Endothelial cell of umbilical vein (primary cell): ENCODE measurements at regions not wholly inside any gene's neighbourhood (a gene's known extent, or its start where the extent isn't known, plus 50 kb on each side); places are given as distances from the start of the nearest gene placed in this dataset.

Source experiments
- BruUV-seq: library from RNA; stranded (reverse); fragments of 400-500 nt; replicated peaks from 2 replicates; lab custom pipeline; 2021; lab: Mats Ljungman, UMichigan
- CTCF ChIA-PET: fragments of 300-600, 350-600 bp; sonication (Branson Sonifier 250); formaldehyde crosslinking; loops from one replicate; lab custom pipeline; 2021; ENCODE audit warnings: antibody characterized with exemption, inconsistent platforms; lab: Charles Lee
- POLR2A ChIA-PET: fragments of 300-600, 350-600 bp; sonication (Branson Sonifier 250); formaldehyde crosslinking; loops from one replicate; lab custom pipeline; 2021; ENCODE audit warnings: antibody characterized with exemption, inconsistent platforms; lab: Charles Lee
- DNase-seq: peaks from one replicate; pipeline ENCODE4 v3.0.0-alpha.2; 2011; ENCODE audit warnings: low read depth, low spot score
- FAIRE-seq: peaks from 2 replicates; lab custom pipeline; 2011; peaks lifted over from hg19 to GRCh38; lab: Jason Lieb, UNC
- H2AFZ ChIP-seq: 2 replicates; pipeline ENCODE4 v1.6.0; 2012; ENCODE audit warnings: low read depth, low read length, control low read depth, inconsistent platforms
- H3K27ac ChIP-seq: 2 replicates; pipeline ENCODE4 v1.5.1; 2011; ENCODE audit warnings: low read depth, mild to moderate bottlenecking, control low read depth, low read length, moderate library complexity; ENCODE audit not compliant: insufficient read depth
- H3K27me3 ChIP-seq, 2 experiments: 2 replicates each; pipeline versions ENCODE4 v1.6.0 to v1.6.1; 2011; ENCODE audit warnings: low read length in 2 of 2, mixed read lengths in 1 of 2; ENCODE audit not compliant: control insufficient read depth in 2 of 2, insufficient read depth in 2 of 2
- H3K36me3 ChIP-seq, 2 experiments: 2 replicates in 1 of 2; 3 replicates in 1 of 2; pipeline ENCODE4 v1.5.1; 2011; ENCODE audit warnings: low read length in 2 of 2, mild to moderate bottlenecking in 1 of 2, moderate library complexity in 1 of 2; ENCODE audit not compliant: control insufficient read depth in 2 of 2, insufficient read depth in 2 of 2; ENCODE audit errors: extremely low read depth in 1 of 2
- H3K4me1 ChIP-seq: 3 replicates; pipeline ENCODE4 v1.5.1; 2011; ENCODE audit warnings: mild to moderate bottlenecking, low read length; ENCODE audit not compliant: control insufficient read depth, insufficient read depth; ENCODE audit errors: extremely low read depth
- H3K4me2 ChIP-seq: 2 replicates; pipeline ENCODE4 v1.6.1; 2011; ENCODE audit warnings: low read length, control low read depth, mixed read lengths; ENCODE audit not compliant: insufficient read depth
- H3K4me3 ChIP-seq, 3 experiments: fragments of 200-600 bp in 1 of 3; sonication (generic), shearing (Covaris generic) in 1 of 3; replicated peaks in 1 of 3; 2 replicates each; pipeline ENCODE4 v1.5.1; 2011 to 2016; ENCODE audit warnings: control low read depth in 3 of 3, low read length in 3 of 3, mild to moderate bottlenecking in 2 of 3, inconsistent platforms in 1 of 3, low read depth in 1 of 3, moderate library complexity in 1 of 3; ENCODE audit not compliant: insufficient read depth in 1 of 3
- H3K79me2 ChIP-seq: 2 replicates; pipeline ENCODE4 v1.6.0; 2012; ENCODE audit warnings: low read length, inconsistent platforms; ENCODE audit not compliant: control insufficient read depth, insufficient read depth
- H3K9ac ChIP-seq: replicated peaks from 2 replicates; pipeline ENCODE3; 2011; ENCODE audit warnings: low read length, control low read depth; ENCODE audit not compliant: insufficient read depth; ENCODE audit errors: extremely low read depth
- H3K9me1 ChIP-seq: replicated peaks from 3 replicates; pipeline ENCODE4 v1.6.0; 2011; ENCODE audit warnings: mild to moderate bottlenecking, low read length; ENCODE audit not compliant: control insufficient read depth, insufficient read depth; ENCODE audit errors: extremely low read depth
- H3K9me3 ChIP-seq: replicated peaks from 2 replicates; pipeline ENCODE4 v1.5.1; 2012; ENCODE audit warnings: low read length, inconsistent platforms; ENCODE audit not compliant: control insufficient read depth, insufficient read depth
- H4K20me1 ChIP-seq: replicated peaks from 2 replicates; pipeline ENCODE3; 2011; ENCODE audit warnings: mild to moderate bottlenecking, low read length; ENCODE audit not compliant: control insufficient read depth, insufficient read depth; ENCODE audit errors: extremely low read depth
- CTCF ChIP-seq, 2 donors: IDR thresholded peaks; 1 replicate in 1 of 2; 2 replicates in 1 of 2; pipeline ENCODE4 v1.5.1; 2011; ENCODE audit warnings: low read length in 2 of 2, mild to moderate bottlenecking in 2 of 2, moderate library complexity in 2 of 2, control low read depth in 1 of 2, inconsistent platforms in 1 of 2, low read depth in 1 of 2; ENCODE audit not compliant: insufficient read depth in 1 of 2; ENCODE audit errors: extremely low read depth in 1 of 2
- EZH2 ChIP-seq: IDR thresholded peaks from 2 replicates; pipeline ENCODE4 v1.6.1; 2012; ENCODE audit warnings: borderline replicate concordance, low read depth, mild to moderate bottlenecking, moderate library complexity, low read length, inconsistent platforms; ENCODE audit not compliant: severe bottlenecking
- FOS ChIP-seq: IDR thresholded peaks from 2 replicates; pipeline ENCODE4 v1.6.1; 2011; ENCODE audit warnings: mild to moderate bottlenecking, low read length, moderate library complexity, borderline replicate concordance; ENCODE audit not compliant: insufficient read depth
- GATA2 ChIP-seq: IDR thresholded peaks from 2 replicates; pipeline ENCODE4 v1.7.0; 2011; ENCODE audit warnings: low read depth, mild to moderate bottlenecking, moderate library complexity, mixed read lengths, low read length; ENCODE audit not compliant: insufficient read length, insufficient read depth
- JUN ChIP-seq: IDR thresholded peaks from 2 replicates; pipeline ENCODE4 v1.6.1; 2011; ENCODE audit warnings: borderline replicate concordance, low read depth; ENCODE audit not compliant: insufficient read length, insufficient read depth
- MAX ChIP-seq: IDR thresholded peaks from 2 replicates; pipeline ENCODE4 v1.6.1; 2011; ENCODE audit not compliant: insufficient read depth, insufficient read length
- MYC ChIP-seq: IDR thresholded peaks from one replicate; pipeline ENCODE4 v1.6.1; 2011; ENCODE audit warnings: mild to moderate bottlenecking, low read depth, low read length
- POLR2A ChIP-seq: IDR thresholded peaks from 2 replicates; pipeline ENCODE4 v1.6.1; 2012; ENCODE audit warnings: low read depth, mild to moderate bottlenecking, control low read depth, low read length
- POLR2AphosphoS5 ChIP-seq: IDR thresholded peaks from 2 replicates; pipeline ENCODE4 v1.6.1; 2012; ENCODE audit warnings: low read depth, mild to moderate bottlenecking, control low read depth, low read length, moderate library complexity; ENCODE audit not compliant: insufficient read depth
- dilution Hi-C: fragments of 300-500 bp; cut with MboI; formaldehyde crosslinking; loops from one replicate; pipeline ENCODE4 v1.15.0; 2019; ENCODE audit warnings: low sequenced_read_pairs; ENCODE audit not compliant: extremely low pct_ligation_motif_present
- intact Hi-C: fragments of 100-400 bp; cut with micrococcal nuclease; formaldehyde crosslinking; loops from one replicate; pipeline ENCODE4 v1.10.0; 2022

GRCh38 chr7:153939177-153939576, 113.0 kb upstream of the DPP6 start:
- Histone ChIP-seq H3K9me3 (peaks cover 7% of the 10 kb centered on the region), H4K20me1 (no peaks in the 10 kb centered on the region), H3K27ac (no peak overlapping the region), H3K27me3 (no peaks in the 10 kb centered on the region), H2AFZ (no peak overlapping the region), H3K79me2 (no peaks in the 10 kb centered on the region), H3K4me1 (no peaks in the 10 kb centered on the region), H3K36me3 (no peaks in the 10 kb centered on the region), H3K4me3 (no peak overlapping the region), H3K9me1 (no peaks in the 10 kb centered on the region), H3K4me2 (no peak overlapping the region), H3K9ac (no peak overlapping the region)
- FAIRE-seq (no peak), DNase-seq (no peak)
- POLR2A ChIA-PET: no interaction called here
- no peak for TF ChIP-seq JUN
- TF ChIP-seq MYC: no peak
- TF ChIP-seq CTCF (IDR thresholded peaks at IDR 0.05; ENCODE audit: extremely low read depth in 1 of 2, insufficient read depth in 1 of 2, low read depth in 1 of 2, low read length in 2 of 2): no peak
- no peak for TF ChIP-seq POLR2AphosphoS5
- no peak for TF ChIP-seq MAX
- no peak for TF ChIP-seq FOS
- no peak for TF ChIP-seq EZH2
- TF ChIP-seq POLR2A: no peak
- no peak for TF ChIP-seq GATA2
- CTCF ChIA-PET: no interaction called here
- dilution Hi-C loops (no loop called here), intact Hi-C loops (no loop called here)
- no TSS peak for BruUV-seq
